NT2/D1 (cell line): ENCODE measurements at regions not wholly inside any gene's neighbourhood (a gene's known extent, or its start where the extent isn't known, plus 50 kb on each side); places are given as distances from the start of the nearest gene placed in this dataset.

Source experiments
- YY1 ChIP-seq: IDR thresholded peaks from 2 replicates; pipeline ENCODE4 v1.6.1; 2011; ENCODE audit not compliant: insufficient read length, insufficient read depth
- ZNF274 ChIP-seq: IDR thresholded peaks from 2 replicates; pipeline ENCODE4 v1.6.1; 2011; ENCODE audit warnings: mild to moderate bottlenecking, low read depth, low read length

GRCh38 chr2:37554687-37555086, 116.8 kb downstream of the CDC42EP3 start:
- TF ChIP-seq YY1: no peak
- no peak for TF ChIP-seq ZNF274
